Neural progenitor cell (in vitro differentiated cells): ENCODE measurements at regions not wholly inside any gene's neighbourhood (a gene's known extent, or its start where the extent isn't known, plus 50 kb on each side); places are given as distances from the start of the nearest gene placed in this dataset.

Experiments
- DNase-seq: peaks from one replicate; pipeline ENCODE4 v3.0.0-alpha.2; 2016; ENCODE audit warnings: low spot score
- H2AFZ ChIP-seq: fragments of 200-600 bp; sonication (generic); replicated peaks from 2 replicates; pipeline ENCODE4 v1.6.1; 2016; ENCODE audit warnings: antibody characterized with exemption
- H3F3A ChIP-seq: fragments of 200-600 bp; sonication (generic); 2 replicates; pipeline ENCODE4 v1.6.1; 2016; ENCODE audit warnings: antibody characterized with exemption, low read depth
- H3K27ac ChIP-seq: fragments of 200-600 bp; sonication (generic); 2 replicates; pipeline ENCODE4 v1.5.1; 2016; ENCODE audit warnings: mild to moderate bottlenecking
- H3K27me3 ChIP-seq: fragments of 200-600 bp; sonication (generic); 2 replicates; pipeline ENCODE4 v1.6.1; 2016; ENCODE audit warnings: mild to moderate bottlenecking, moderate library complexity
- H3K36me3 ChIP-seq: fragments of 200-600 bp; sonication (generic); 2 replicates; pipeline ENCODE4 v1.5.1; 2016
- H3K4me1 ChIP-seq: fragments of 200-600 bp; sonication (generic); 2 replicates; pipeline ENCODE4 v1.6.1; 2016; ENCODE audit warnings: mixed run types
- H3K4me2 ChIP-seq: fragments of 200-600 bp; sonication (generic); 2 replicates; pipeline ENCODE4 v1.6.1; 2016
- H3K4me3 ChIP-seq: fragments of 200-600 bp; sonication (generic); 2 replicates; pipeline ENCODE4 v1.5.1; 2016
- H3K79me2 ChIP-seq: fragments of 200-600 bp; sonication (generic); 2 replicates; pipeline ENCODE4 v1.6.1; 2016; ENCODE audit warnings: low read depth
- H3K9ac ChIP-seq: fragments of 200-600 bp; sonication (generic); 2 replicates; pipeline ENCODE4 v1.6.1; 2016
- H3K9me3 ChIP-seq: fragments of 200-600 bp; sonication (generic); 2 replicates; pipeline ENCODE4 v1.5.1; 2016; ENCODE audit warnings: low read depth
- H4K20me1 ChIP-seq: fragments of 200-600 bp; sonication (generic); 2 replicates; pipeline ENCODE4 v1.6.1; 2016; ENCODE audit warnings: low read depth
- H3K27ac Mint-ChIP-seq: 3 replicates; pipeline ENCODE4 v1.8.0; 2021; ENCODE audit warnings: mixed read lengths
- H3K27me3 Mint-ChIP-seq: 2 replicates; pipeline ENCODE4 v1.8.0; 2022; ENCODE audit warnings: low read depth, mild to moderate bottlenecking, inconsistent platforms, moderate library complexity, mixed read lengths; ENCODE audit not compliant: insufficient read depth
- H3K36me3 Mint-ChIP-seq: 3 replicates; pipeline ENCODE4 v1.8.0; 2021; ENCODE audit warnings: mixed read lengths
- H3K4me1 Mint-ChIP-seq: 3 replicates; pipeline ENCODE4 v1.8.0; 2021; ENCODE audit warnings: mixed read lengths
- H3K4me3 Mint-ChIP-seq: 3 replicates; pipeline ENCODE4 v1.8.0; 2021; ENCODE audit warnings: mild to moderate bottlenecking, moderate library complexity, mixed read lengths
- H3K9me3 Mint-ChIP-seq: 3 replicates; pipeline ENCODE4 v1.8.0; 2020; ENCODE audit warnings: mixed read lengths
- EZH2 ChIP-seq: fragments of 200-600 bp; sonication (generic); IDR thresholded peaks from 2 replicates; pipeline ENCODE4 v1.6.1; 2017; ENCODE audit warnings: antibody characterized with exemption, mild to moderate bottlenecking, moderate library complexity
- EZH2phosphoT487 ChIP-seq: fragments of 200-600 bp; sonication (generic); IDR thresholded peaks from 2 replicates; pipeline ENCODE4 v1.6.1; 2017; ENCODE audit warnings: antibody characterized with exemption
- TF ChIP-seq, protein P1 (sequence below): fragments of 200-600 bp; sonication (generic); IDR thresholded peaks from 2 replicates; pipeline ENCODE4 v1.5.1; 2017; ENCODE audit warnings: antibody characterized with exemption, mild to moderate bottlenecking

DNA sequence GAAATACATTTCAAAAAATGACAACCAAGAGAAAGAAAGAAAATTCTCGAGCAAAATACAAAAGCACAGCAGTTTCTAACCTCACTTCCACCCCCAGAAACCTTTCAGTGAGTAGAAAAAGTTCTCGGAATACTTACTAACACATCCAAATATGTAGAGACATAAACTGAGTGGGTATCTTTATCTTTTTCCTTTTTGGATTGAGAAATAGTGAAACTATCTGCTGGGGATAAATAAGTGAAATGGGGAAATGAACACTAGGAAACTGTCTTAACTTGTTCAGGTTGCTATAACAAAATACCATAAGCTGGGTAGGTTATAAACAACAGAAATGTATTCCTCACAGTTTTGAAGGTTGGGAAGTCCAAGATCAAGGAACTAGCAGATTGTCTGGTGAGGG lies 72.0 kb downstream of the VCAM1 start:
- Mint-ChIP-seq H3K27me3 (no peaks in the 10 kb centered on the region), H3K4me3 (no peak overlapping the region), H3K36me3 (no peaks in the 10 kb centered on the region), H3K9me3 (no peaks in the 10 kb centered on the region), H3K27ac (no peak overlapping the region), H3K4me1 (peaks cover 18% of the 10 kb centered on the region)
- no peak for DNase-seq
- Histone ChIP-seq H3K9ac (no peak overlapping the region), H3K27me3 (no peaks in the 10 kb centered on the region), H4K20me1 (no peaks in the 10 kb centered on the region), H3K9me3 (no peaks in the 10 kb centered on the region), H3K27ac (no peak overlapping the region), H3K4me1 (no peaks in the 10 kb centered on the region), H3K4me3 (no peak overlapping the region), H3K4me2 (no peak overlapping the region), H2AFZ (no peak overlapping the region), H3F3A (no peaks in the 10 kb centered on the region), H3K36me3 (no peaks in the 10 kb centered on the region), H3K79me2 (no peaks in the 10 kb centered on the region)
- TF ChIP-seq, protein P1, sequence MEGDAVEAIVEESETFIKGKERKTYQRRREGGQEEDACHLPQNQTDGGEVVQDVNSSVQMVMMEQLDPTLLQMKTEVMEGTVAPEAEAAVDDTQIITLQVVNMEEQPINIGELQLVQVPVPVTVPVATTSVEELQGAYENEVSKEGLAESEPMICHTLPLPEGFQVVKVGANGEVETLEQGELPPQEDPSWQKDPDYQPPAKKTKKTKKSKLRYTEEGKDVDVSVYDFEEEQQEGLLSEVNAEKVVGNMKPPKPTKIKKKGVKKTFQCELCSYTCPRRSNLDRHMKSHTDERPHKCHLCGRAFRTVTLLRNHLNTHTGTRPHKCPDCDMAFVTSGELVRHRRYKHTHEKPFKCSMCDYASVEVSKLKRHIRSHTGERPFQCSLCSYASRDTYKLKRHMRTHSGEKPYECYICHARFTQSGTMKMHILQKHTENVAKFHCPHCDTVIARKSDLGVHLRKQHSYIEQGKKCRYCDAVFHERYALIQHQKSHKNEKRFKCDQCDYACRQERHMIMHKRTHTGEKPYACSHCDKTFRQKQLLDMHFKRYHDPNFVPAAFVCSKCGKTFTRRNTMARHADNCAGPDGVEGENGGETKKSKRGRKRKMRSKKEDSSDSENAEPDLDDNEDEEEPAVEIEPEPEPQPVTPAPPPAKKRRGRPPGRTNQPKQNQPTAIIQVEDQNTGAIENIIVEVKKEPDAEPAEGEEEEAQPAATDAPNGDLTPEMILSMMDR, result no peak
- TF ChIP-seq EZH2phosphoT487, result no peak
- TF ChIP-seq EZH2, result no peak

GRCh38 chr1:100793659-100794058 lies 74.1 kb downstream of the VCAM1 start:
- Histone ChIP-seq H3K36me3 (no peaks in the 10 kb centered on the region), H3K4me2 (no peak overlapping the region), H2AFZ (no peak overlapping the region), H4K20me1 (no peaks in the 10 kb centered on the region), H3K27me3 (no peaks in the 10 kb centered on the region), H3K79me2 (no peaks in the 10 kb centered on the region), H3K9me3 (no peaks in the 10 kb centered on the region), H3K27ac (no peak overlapping the region), H3K9ac (no peak overlapping the region), H3K4me3 (no peak overlapping the region), H3F3A (no peaks in the 10 kb centered on the region), H3K4me1 (no peaks in the 10 kb centered on the region)
- Mint-ChIP-seq H3K9me3 (no peaks in the 10 kb centered on the region), H3K4me3 (no peak overlapping the region), H3K36me3 (no peaks in the 10 kb centered on the region), H3K4me1 (peaks cover 8% of the 10 kb centered on the region), H3K27me3 (no peaks in the 10 kb centered on the region), H3K27ac (no peak overlapping the region)
- TF ChIP-seq, protein P1, result no peak
- TF ChIP-seq EZH2phosphoT487, result no peak
- no peak for TF ChIP-seq EZH2
- no peak for DNase-seq

GRCh38 chr1:100794748-100795645 lies 75.5 kb downstream of the VCAM1 start:
- Histone ChIP-seq H3F3A (no peaks in the 10 kb centered on the region), H3K4me2 (no peak overlapping the region), H3K27me3 (no peaks in the 10 kb centered on the region), H3K9me3 (no peaks in the 10 kb centered on the region), H3K4me3 (no peak overlapping the region), H3K36me3 (no peaks in the 10 kb centered on the region), H2AFZ (no peak overlapping the region), H3K4me1 (no peaks in the 10 kb centered on the region), H3K9ac (no peak overlapping the region), H3K79me2 (no peaks in the 10 kb centered on the region), H4K20me1 (no peaks in the 10 kb centered on the region), H3K27ac (no peak overlapping the region)
- Mint-ChIP-seq H3K4me3 (no peak overlapping the region), H3K27ac (no peak overlapping the region), H3K9me3 (no peaks in the 10 kb centered on the region), H3K36me3 (no peaks in the 10 kb centered on the region), H3K27me3 (no peaks in the 10 kb centered on the region), H3K4me1 (peaks cover 8% of the 10 kb centered on the region)
- TF ChIP-seq EZH2 (no peak), EZH2phosphoT487 (no peak)
- TF ChIP-seq, protein P1, result no peak
- no peak for DNase-seq
